KMS-11 (cell line): ENCODE measurements at regions not wholly inside any gene's neighbourhood (a gene's known extent, or its start where the extent isn't known, plus 50 kb on each side); places are given as distances from the start of the nearest gene placed in this dataset.

Experiments used
- H2AFZ ChIP-seq: fragments of 200-600 bp; sonication (generic); 2 replicates; pipeline ENCODE4 v1.6.1; 2016; ENCODE audit warnings: antibody characterized with exemption, mixed run types, low read depth
- H3K27ac ChIP-seq: fragments of 200-600 bp; sonication (generic); 2 replicates; pipeline ENCODE4 v1.6.1; 2016; ENCODE audit warnings: mild to moderate bottlenecking, mixed run types
- H3K27me3 ChIP-seq: fragments of 200-600 bp; sonication (generic); 2 replicates; pipeline ENCODE4 v1.6.1; 2017; ENCODE audit warnings: mild to moderate bottlenecking, low read depth, mixed run types, moderate library complexity; ENCODE audit not compliant: insufficient read depth
- H3K36me3 ChIP-seq: fragments of 200-600 bp; sonication (generic); 2 replicates; pipeline ENCODE4 v1.6.1; 2017; ENCODE audit warnings: mild to moderate bottlenecking, mixed run types; ENCODE audit not compliant: insufficient read depth
- H3K4me1 ChIP-seq: fragments of 200-600 bp; sonication (generic); 2 replicates; pipeline ENCODE4 v1.6.1; 2016; ENCODE audit warnings: mild to moderate bottlenecking, low read depth, mixed run types; ENCODE audit not compliant: poor library complexity, severe bottlenecking
- H3K4me2 ChIP-seq: fragments of 200-600 bp; sonication (generic); 2 replicates; pipeline ENCODE4 v1.7.0; 2016; ENCODE audit warnings: mild to moderate bottlenecking, mixed run types
- H3K4me3 ChIP-seq: fragments of 200-600 bp; sonication (generic); IDR thresholded peaks from 2 replicates; pipeline ENCODE4 v1.6.1; 2017; ENCODE audit warnings: low read depth, low read length, mixed read lengths; ENCODE audit not compliant: insufficient read depth
- H3K79me2 ChIP-seq: fragments of 200-600 bp; sonication (generic); 2 replicates; pipeline ENCODE4 v1.6.1; 2016; ENCODE audit warnings: low read depth, mixed run types; ENCODE audit not compliant: insufficient read depth
- H3K9ac ChIP-seq: fragments of 200-600 bp; sonication (generic); 2 replicates; pipeline ENCODE4 v1.6.1; 2016; ENCODE audit warnings: mild to moderate bottlenecking, mixed run types
- H4K20me1 ChIP-seq: fragments of 200-600 bp; sonication (generic); 2 replicates; pipeline ENCODE4 v1.6.1; 2016; ENCODE audit warnings: mild to moderate bottlenecking, mixed run types; ENCODE audit not compliant: insufficient read depth
- TF ChIP-seq, protein P1 (sequence below): fragments of 200-600 bp; sonication (generic); conservative IDR thresholded peaks from 2 replicates; pipeline ENCODE4 v1.6.1; 2017; ENCODE audit warnings: low read depth, mild to moderate bottlenecking, antibody characterized with exemption, low read length, moderate library complexity, mixed read lengths

DNA sequence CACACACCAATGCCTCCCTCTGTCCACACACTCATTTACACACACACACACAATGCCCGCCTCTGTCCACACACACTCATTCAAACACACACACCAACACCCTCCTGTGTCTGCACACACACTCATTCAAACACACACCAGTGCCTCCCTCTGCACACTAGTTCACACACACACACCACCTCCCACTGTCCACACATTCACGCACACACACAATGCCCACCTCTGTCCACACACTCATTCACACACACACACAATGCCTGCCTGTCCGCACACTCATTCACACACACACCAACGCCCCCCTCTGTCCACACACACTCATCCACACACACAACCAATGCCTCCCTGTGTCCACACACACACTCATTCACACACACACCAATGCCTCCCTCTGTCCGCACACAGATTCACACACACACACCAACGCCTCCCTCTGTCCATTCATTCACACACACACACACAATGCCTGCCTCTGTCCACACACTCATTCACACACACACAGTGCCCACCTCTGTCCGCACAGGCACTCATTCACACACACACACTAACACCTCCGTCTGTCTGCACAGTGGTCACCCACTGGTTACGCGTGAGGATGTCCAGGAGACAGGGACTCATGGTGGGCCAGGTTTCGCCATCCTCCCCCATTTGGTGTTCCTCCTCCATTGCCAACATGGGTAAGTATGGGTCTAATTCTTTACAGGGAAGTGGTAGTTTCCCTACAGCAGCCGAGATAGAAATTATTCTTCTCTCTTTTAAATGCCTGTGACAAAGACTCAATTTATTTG, 62.4 kb upstream of the THBS2 start:
- no peak overlapping the region for H3K4me3 ChIP-seq
- H3K9ac ChIP-seq: no peak overlapping the region
- H3K36me3 ChIP-seq: no peaks in the 10 kb centered on the region
- H3K4me1 ChIP-seq: no peaks in the 10 kb centered on the region
- TF ChIP-seq, protein P1, sequence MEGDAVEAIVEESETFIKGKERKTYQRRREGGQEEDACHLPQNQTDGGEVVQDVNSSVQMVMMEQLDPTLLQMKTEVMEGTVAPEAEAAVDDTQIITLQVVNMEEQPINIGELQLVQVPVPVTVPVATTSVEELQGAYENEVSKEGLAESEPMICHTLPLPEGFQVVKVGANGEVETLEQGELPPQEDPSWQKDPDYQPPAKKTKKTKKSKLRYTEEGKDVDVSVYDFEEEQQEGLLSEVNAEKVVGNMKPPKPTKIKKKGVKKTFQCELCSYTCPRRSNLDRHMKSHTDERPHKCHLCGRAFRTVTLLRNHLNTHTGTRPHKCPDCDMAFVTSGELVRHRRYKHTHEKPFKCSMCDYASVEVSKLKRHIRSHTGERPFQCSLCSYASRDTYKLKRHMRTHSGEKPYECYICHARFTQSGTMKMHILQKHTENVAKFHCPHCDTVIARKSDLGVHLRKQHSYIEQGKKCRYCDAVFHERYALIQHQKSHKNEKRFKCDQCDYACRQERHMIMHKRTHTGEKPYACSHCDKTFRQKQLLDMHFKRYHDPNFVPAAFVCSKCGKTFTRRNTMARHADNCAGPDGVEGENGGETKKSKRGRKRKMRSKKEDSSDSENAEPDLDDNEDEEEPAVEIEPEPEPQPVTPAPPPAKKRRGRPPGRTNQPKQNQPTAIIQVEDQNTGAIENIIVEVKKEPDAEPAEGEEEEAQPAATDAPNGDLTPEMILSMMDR: no peak
- no peak overlapping the region for H3K4me2 ChIP-seq
- no peak overlapping the region for H2AFZ ChIP-seq
- H4K20me1 ChIP-seq: no peaks in the 10 kb centered on the region
- no peak overlapping the region for H3K27ac ChIP-seq
- no peaks in the 10 kb centered on the region for H3K79me2 ChIP-seq
- H3K27me3 ChIP-seq: no peaks in the 10 kb centered on the region

DNA sequence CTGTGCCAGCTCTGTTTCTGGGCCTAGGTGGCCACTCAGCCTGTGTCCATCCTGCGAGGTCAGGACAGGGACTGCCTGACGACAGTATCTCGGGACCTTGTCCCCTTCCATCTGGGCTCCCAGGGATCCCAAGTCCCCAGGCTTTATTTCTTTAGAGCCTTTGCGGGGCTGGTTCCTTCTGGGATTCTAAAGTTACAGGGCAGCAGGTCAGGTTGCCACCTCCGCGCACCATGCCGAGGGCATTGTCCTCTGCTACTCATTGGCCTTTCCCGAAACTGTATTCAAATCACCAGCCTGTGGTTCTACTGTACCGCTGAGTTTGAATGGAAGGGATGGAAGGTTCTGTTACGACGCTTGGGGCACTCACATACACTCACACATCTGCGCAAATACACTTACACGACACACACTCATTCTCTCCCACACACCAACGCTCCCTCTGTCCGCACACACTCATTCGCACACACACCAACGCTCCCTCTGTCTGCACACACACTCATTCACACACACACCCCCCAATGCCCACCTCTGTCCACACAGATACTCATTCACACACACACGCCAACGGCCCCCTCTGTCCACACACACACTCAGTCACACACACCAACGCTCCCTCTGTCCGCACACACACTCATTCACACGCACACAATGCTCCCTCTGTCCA, 59.8 kb upstream of the THBS2 start:
- no peaks in the 10 kb centered on the region for H3K36me3 ChIP-seq
- no peaks in the 10 kb centered on the region for H3K79me2 ChIP-seq
- no peaks in the 10 kb centered on the region for H3K27me3 ChIP-seq
- no peak overlapping the region for H3K4me3 ChIP-seq
- TF ChIP-seq, protein P1: no peak
- H2AFZ ChIP-seq: no peak overlapping the region
- H3K9ac ChIP-seq: no peak overlapping the region
- no peak overlapping the region for H3K27ac ChIP-seq
- H3K4me2 ChIP-seq: no peak overlapping the region
- no peaks in the 10 kb centered on the region for H3K4me1 ChIP-seq
- no peaks in the 10 kb centered on the region for H4K20me1 ChIP-seq

DNA sequence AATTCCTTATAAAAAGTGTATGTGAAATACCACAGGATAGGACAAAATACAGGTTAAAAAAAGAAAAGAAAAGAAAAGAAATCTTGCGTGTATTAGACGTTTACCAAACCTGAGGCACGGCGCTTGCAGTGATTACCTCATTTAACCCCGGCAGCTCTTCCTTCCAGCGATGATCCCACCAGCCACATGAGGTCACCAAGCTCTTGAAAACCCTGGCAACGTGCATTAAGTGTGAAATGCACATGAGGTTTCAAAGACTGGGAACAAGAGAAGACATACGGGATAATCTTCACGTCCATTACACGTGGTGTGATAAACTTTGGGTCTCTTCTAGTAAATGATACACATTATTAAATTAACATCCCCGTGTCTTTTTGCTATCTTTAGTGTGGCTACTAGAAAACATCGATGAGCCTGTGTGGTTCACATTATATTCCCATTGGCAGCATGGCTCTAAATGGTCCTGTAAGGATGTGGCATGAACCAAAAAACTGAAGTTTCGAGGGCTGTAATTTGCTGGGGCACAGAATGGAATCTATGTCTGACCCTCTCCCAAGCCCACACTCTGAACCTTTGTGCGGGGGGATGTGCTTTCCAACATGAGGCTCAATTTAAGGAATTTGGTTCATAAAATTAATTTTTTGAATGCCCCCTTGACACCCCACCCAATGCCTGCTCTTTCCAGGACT, 59.2 kb upstream of the THBS2 start:
- H3K27me3 ChIP-seq: no peaks in the 10 kb centered on the region
- H3K4me1 ChIP-seq: no peaks in the 10 kb centered on the region
- H3K4me3 ChIP-seq: no peak overlapping the region
- no peaks in the 10 kb centered on the region for H3K36me3 ChIP-seq
- H4K20me1 ChIP-seq: no peaks in the 10 kb centered on the region
- no peak overlapping the region for H2AFZ ChIP-seq
- no peak overlapping the region for H3K27ac ChIP-seq
- no peak overlapping the region for H3K9ac ChIP-seq
- no peak overlapping the region for H3K4me2 ChIP-seq
- TF ChIP-seq, protein P1: no peak
- no peaks in the 10 kb centered on the region for H3K79me2 ChIP-seq

DNA sequence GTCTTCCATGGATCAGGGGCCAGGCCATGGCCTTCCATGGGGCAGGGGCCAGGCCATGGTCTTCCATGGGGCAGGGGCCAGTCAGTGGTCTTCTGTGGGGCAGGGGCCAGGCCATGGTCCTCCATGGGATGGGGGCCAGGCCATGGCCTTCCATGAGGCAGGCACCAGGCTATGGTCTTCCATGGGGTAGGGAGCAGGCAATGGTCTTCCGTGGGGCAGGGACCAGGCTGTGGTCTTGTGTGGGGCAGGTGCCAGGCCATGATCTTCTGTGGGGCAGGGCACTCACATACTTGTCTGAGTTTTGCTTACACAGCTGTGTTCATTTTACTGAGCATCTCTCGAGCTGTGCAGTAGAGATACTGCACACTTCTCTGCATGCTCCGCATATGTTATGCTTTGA, 57.3 kb upstream of the THBS2 start:
- Histone ChIP-seq H3K36me3 (no peaks in the 10 kb centered on the region), H3K4me3 (no peak overlapping the region), H3K27me3 (no peaks in the 10 kb centered on the region), H2AFZ (no peak overlapping the region), H3K27ac (no peak overlapping the region), H4K20me1 (no peaks in the 10 kb centered on the region), H3K9ac (no peak overlapping the region), H3K79me2 (no peaks in the 10 kb centered on the region), H3K4me2 (no peak overlapping the region), H3K4me1 (no peaks in the 10 kb centered on the region)
- TF ChIP-seq, protein P1: no peak
